GM23338 (cell line): ENCODE measurements at regions not wholly inside any gene's neighbourhood (a gene's known extent, or its start where the extent isn't known, plus 50 kb on each side); places are given as distances from the start of the nearest gene placed in this dataset.

Experiments
- ATAC-seq: fragments of 200-7000 bp; cut with Tn5 transposase; 3 replicates; pipeline ENCODE4 v1.9.1; 2020
- DNase-seq: peaks from one replicate; pipeline ENCODE4 v3.0.0-alpha.2; 2015; ENCODE audit warnings: low spot score
- H2AFZ ChIP-seq: fragments of 200-600 bp; sonication (generic); 2 replicates; pipeline ENCODE4 v1.8.0; 2016; ENCODE audit warnings: antibody characterized with exemption, mild to moderate bottlenecking, moderate library complexity
- H3F3A ChIP-seq: fragments of 200-600 bp; sonication (generic); replicated peaks from 2 replicates; pipeline ENCODE4 v1.8.0; 2017; ENCODE audit warnings: antibody characterized with exemption, mixed run types, low read depth
- H3K27ac ChIP-seq: fragments of 200-600 bp; sonication (generic); 2 replicates; pipeline ENCODE4 v1.6.1; 2016; ENCODE audit warnings: low read depth
- H3K27me3 ChIP-seq: fragments of 200-600 bp; sonication (generic); 2 replicates; pipeline ENCODE4 v1.8.0; 2016; ENCODE audit warnings: mild to moderate bottlenecking, mixed run types, moderate library complexity; ENCODE audit not compliant: insufficient read depth
- H3K36me3 ChIP-seq: fragments of 200-600 bp; sonication (generic); 2 replicates; pipeline ENCODE4 v1.8.0; 2016; ENCODE audit warnings: mild to moderate bottlenecking; ENCODE audit not compliant: insufficient read depth
- H3K4me1 ChIP-seq: fragments of 200-600 bp; sonication (generic); 2 replicates; pipeline ENCODE4 v1.8.0; 2016; ENCODE audit warnings: mild to moderate bottlenecking, moderate library complexity; ENCODE audit not compliant: insufficient read depth
- H3K4me2 ChIP-seq: fragments of 200-600 bp; sonication (generic); 2 replicates; pipeline ENCODE4 v1.7.1; 2017; ENCODE audit warnings: mixed run types
- H3K4me3 ChIP-seq: fragments of 200-600 bp; sonication (generic); 2 replicates; pipeline ENCODE4 v1.6.1; 2016; ENCODE audit warnings: mixed run types
- H3K79me2 ChIP-seq: fragments of 200-600 bp; sonication (generic); replicated peaks from 2 replicates; pipeline ENCODE4 v1.8.0; 2017; ENCODE audit warnings: mild to moderate bottlenecking; ENCODE audit not compliant: insufficient read depth
- H3K9me2 ChIP-seq: fragments of 200-600 bp; sonication (generic); 2 replicates; pipeline ENCODE4 v1.8.0; 2017; ENCODE audit not compliant: insufficient read depth
- H4K20me1 ChIP-seq: fragments of 200-600 bp; sonication (generic); replicated peaks from 2 replicates; pipeline ENCODE4 v1.8.0; 2017; ENCODE audit warnings: mild to moderate bottlenecking; ENCODE audit not compliant: insufficient read depth
- H3K27ac Mint-ChIP-seq: 2 replicates; pipeline ENCODE4 v1.8.0; 2020; ENCODE audit warnings: inconsistent platforms, mild to moderate bottlenecking, moderate library complexity, mixed read lengths
- H3K27me3 Mint-ChIP-seq: 3 replicates; pipeline ENCODE4 v1.8.0; 2022; ENCODE audit warnings: low read depth, mild to moderate bottlenecking, moderate library complexity, mixed read lengths, inconsistent platforms; ENCODE audit not compliant: insufficient read depth, poor library complexity
- H3K36me3 Mint-ChIP-seq: 3 replicates; pipeline ENCODE4 v1.8.0; 2021; ENCODE audit warnings: low read depth, mild to moderate bottlenecking, inconsistent platforms, moderate library complexity, mixed read lengths
- H3K4me1 Mint-ChIP-seq: 3 replicates; pipeline ENCODE4 v1.8.0; 2020; ENCODE audit warnings: mild to moderate bottlenecking, inconsistent platforms, mixed read lengths
- H3K4me3 Mint-ChIP-seq: 3 replicates; pipeline ENCODE4 v1.8.0; 2021; ENCODE audit warnings: moderate library complexity, mild to moderate bottlenecking, inconsistent platforms, mixed read lengths
- H3K9me3 Mint-ChIP-seq: 3 replicates; pipeline ENCODE4 v1.8.0; 2020; ENCODE audit warnings: moderate library complexity, mild to moderate bottlenecking, inconsistent platforms, mixed read lengths
- EZH2 ChIP-seq: fragments of 200-600 bp; sonication (generic); IDR thresholded peaks from one replicate; pipeline ENCODE4 v1.8.0; 2017; ENCODE audit warnings: antibody characterized with exemption, mild to moderate bottlenecking, low read depth; ENCODE audit not compliant: unreplicated experiment
- JUNB ChIP-seq: IDR thresholded peaks from one replicate; pipeline ENCODE4 v1.6.1; 2016; ENCODE audit warnings: antibody characterized with exemption; ENCODE audit not compliant: unreplicated experiment
- ZNF114 ChIP-seq: fragments of 250-450 bp; sonication (Bioruptor Pico); IDR thresholded peaks from 2 replicates; pipeline ENCODE4 v1.5.0; 2020; ENCODE audit warnings: mild to moderate bottlenecking, moderate library complexity
- TF ChIP-seq, protein P1 (sequence below): IDR thresholded peaks from one replicate; pipeline ENCODE4 v1.6.1; 2018; ENCODE audit warnings: antibody characterized with exemption; ENCODE audit not compliant: unreplicated experiment
- TF ChIP-seq, protein P2 (sequence below): fragments of 250-450 bp; sonication (Bioruptor Pico); IDR thresholded peaks from 2 replicates; pipeline ENCODE4 v1.5.0; 2020; ENCODE audit warnings: mild to moderate bottlenecking, moderate library complexity

DNA sequence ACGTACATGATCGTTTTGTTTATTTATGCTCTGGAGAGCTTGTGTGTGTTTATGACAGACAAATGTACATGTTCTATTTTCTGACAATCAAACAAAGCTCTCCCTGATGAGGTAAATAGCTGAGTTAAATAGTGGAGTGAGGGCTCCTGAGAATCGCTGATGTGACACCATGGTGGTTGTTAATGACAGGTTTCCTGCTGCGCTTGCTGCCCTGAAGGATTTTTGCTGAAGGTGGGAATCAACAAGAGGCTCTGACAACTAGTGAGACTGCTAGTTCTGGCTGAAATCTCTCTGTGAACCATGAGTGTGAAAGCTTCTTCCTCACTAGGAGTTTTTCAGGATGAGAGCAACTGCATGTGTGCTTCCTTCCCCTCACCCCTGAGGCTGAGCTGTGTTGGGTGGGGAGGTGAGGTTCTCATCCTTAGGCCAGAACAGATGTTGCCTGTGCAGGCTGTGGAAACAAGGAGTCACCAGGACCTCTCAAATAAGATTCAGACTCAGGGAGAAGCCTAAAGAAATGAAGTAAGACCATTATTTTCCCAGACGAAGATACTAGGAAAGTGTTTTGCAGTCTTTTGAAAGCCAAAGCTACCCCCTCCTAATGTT lies 173.4 kb upstream of the JADE1 start (continued):
- TF ChIP-seq, protein P1, sequence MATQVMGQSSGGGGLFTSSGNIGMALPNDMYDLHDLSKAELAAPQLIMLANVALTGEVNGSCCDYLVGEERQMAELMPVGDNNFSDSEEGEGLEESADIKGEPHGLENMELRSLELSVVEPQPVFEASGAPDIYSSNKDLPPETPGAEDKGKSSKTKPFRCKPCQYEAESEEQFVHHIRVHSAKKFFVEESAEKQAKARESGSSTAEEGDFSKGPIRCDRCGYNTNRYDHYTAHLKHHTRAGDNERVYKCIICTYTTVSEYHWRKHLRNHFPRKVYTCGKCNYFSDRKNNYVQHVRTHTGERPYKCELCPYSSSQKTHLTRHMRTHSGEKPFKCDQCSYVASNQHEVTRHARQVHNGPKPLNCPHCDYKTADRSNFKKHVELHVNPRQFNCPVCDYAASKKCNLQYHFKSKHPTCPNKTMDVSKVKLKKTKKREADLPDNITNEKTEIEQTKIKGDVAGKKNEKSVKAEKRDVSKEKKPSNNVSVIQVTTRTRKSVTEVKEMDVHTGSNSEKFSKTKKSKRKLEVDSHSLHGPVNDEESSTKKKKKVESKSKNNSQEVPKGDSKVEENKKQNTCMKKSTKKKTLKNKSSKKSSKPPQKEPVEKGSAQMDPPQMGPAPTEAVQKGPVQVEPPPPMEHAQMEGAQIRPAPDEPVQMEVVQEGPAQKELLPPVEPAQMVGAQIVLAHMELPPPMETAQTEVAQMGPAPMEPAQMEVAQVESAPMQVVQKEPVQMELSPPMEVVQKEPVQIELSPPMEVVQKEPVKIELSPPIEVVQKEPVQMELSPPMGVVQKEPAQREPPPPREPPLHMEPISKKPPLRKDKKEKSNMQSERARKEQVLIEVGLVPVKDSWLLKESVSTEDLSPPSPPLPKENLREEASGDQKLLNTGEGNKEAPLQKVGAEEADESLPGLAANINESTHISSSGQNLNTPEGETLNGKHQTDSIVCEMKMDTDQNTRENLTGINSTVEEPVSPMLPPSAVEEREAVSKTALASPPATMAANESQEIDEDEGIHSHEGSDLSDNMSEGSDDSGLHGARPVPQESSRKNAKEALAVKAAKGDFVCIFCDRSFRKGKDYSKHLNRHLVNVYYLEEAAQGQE: no peak
- no peak for TF ChIP-seq JUNB

DNA sequence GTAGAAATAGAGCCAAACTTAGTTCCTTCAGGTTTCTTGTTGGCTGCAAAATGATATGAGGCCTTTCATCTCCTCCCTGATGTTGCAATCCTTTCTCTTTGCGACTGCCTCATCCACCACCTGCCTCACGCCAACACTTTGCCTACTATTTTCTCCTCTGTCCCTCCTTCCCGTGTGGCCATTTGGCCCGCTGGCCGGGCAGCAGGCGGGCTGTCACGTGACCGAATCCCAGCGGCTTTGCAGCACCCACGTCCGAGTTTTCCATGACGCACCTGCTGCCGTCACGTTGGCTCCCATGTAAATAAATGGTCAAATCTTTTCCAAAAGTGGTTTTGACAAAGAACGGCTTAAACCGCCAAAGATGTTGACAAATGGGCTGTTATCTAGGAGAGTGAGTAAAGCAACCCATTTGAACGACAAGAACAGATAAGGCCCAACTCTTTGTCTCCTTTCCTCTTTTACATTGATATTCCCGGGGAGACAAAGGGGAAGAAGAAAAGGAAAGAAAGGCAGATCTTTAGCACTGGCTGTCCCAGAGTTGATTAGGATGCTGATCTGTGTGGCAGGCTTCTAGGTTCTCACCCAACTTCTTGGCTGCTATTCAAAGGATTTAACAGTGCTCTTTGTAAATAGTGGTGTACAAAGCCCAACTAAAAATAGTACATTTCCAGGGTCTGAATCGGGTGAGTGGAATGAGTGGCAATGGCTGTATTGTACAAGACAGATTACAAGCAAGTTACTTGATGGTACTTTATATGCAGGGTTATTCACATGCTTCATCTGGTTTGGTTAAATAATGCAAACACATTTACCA lies 174.2 kb upstream of the JADE1 start:
- Histone ChIP-seq H3K79me2 (no peaks in the 10 kb centered on the region), H3K27ac (peak overlapping the region; percentile 26; the same call in 1 of the 2 replicates), H4K20me1 (no peaks in the 10 kb centered on the region), H3K4me1 (peaks cover 47% of the 10 kb centered on the region), H3F3A (no peaks in the 10 kb centered on the region; the same call in 1 of the 2 replicates), H2AFZ (peak overlapping the region; percentile 70), H3K27me3 (no peaks in the 10 kb centered on the region), H3K9me2 (0 out of 2 replicates have a peak, but pooled peaks cover 5% of the 10 kb centered on the region), H3K36me3 (no peaks in the 10 kb centered on the region), H3K4me2 (peak overlapping the region; percentile 37; the same call in 1 of the 2 replicates), H3K4me3 (no peak overlapping the region)
- ATAC-seq (no peak; the same call in 2 of the 3 replicates), DNase-seq (no peak)
- Mint-ChIP-seq H3K4me1 (peaks cover 48% of the 10 kb centered on the region), H3K27me3 (peaks cover 2% of the 10 kb centered on the region), H3K9me3 (no peaks in the 10 kb centered on the region), H3K36me3 (no peaks in the 10 kb centered on the region), H3K27ac (no peak overlapping the region), H3K4me3 (no peak overlapping the region)
- TF ChIP-seq, protein P2, sequence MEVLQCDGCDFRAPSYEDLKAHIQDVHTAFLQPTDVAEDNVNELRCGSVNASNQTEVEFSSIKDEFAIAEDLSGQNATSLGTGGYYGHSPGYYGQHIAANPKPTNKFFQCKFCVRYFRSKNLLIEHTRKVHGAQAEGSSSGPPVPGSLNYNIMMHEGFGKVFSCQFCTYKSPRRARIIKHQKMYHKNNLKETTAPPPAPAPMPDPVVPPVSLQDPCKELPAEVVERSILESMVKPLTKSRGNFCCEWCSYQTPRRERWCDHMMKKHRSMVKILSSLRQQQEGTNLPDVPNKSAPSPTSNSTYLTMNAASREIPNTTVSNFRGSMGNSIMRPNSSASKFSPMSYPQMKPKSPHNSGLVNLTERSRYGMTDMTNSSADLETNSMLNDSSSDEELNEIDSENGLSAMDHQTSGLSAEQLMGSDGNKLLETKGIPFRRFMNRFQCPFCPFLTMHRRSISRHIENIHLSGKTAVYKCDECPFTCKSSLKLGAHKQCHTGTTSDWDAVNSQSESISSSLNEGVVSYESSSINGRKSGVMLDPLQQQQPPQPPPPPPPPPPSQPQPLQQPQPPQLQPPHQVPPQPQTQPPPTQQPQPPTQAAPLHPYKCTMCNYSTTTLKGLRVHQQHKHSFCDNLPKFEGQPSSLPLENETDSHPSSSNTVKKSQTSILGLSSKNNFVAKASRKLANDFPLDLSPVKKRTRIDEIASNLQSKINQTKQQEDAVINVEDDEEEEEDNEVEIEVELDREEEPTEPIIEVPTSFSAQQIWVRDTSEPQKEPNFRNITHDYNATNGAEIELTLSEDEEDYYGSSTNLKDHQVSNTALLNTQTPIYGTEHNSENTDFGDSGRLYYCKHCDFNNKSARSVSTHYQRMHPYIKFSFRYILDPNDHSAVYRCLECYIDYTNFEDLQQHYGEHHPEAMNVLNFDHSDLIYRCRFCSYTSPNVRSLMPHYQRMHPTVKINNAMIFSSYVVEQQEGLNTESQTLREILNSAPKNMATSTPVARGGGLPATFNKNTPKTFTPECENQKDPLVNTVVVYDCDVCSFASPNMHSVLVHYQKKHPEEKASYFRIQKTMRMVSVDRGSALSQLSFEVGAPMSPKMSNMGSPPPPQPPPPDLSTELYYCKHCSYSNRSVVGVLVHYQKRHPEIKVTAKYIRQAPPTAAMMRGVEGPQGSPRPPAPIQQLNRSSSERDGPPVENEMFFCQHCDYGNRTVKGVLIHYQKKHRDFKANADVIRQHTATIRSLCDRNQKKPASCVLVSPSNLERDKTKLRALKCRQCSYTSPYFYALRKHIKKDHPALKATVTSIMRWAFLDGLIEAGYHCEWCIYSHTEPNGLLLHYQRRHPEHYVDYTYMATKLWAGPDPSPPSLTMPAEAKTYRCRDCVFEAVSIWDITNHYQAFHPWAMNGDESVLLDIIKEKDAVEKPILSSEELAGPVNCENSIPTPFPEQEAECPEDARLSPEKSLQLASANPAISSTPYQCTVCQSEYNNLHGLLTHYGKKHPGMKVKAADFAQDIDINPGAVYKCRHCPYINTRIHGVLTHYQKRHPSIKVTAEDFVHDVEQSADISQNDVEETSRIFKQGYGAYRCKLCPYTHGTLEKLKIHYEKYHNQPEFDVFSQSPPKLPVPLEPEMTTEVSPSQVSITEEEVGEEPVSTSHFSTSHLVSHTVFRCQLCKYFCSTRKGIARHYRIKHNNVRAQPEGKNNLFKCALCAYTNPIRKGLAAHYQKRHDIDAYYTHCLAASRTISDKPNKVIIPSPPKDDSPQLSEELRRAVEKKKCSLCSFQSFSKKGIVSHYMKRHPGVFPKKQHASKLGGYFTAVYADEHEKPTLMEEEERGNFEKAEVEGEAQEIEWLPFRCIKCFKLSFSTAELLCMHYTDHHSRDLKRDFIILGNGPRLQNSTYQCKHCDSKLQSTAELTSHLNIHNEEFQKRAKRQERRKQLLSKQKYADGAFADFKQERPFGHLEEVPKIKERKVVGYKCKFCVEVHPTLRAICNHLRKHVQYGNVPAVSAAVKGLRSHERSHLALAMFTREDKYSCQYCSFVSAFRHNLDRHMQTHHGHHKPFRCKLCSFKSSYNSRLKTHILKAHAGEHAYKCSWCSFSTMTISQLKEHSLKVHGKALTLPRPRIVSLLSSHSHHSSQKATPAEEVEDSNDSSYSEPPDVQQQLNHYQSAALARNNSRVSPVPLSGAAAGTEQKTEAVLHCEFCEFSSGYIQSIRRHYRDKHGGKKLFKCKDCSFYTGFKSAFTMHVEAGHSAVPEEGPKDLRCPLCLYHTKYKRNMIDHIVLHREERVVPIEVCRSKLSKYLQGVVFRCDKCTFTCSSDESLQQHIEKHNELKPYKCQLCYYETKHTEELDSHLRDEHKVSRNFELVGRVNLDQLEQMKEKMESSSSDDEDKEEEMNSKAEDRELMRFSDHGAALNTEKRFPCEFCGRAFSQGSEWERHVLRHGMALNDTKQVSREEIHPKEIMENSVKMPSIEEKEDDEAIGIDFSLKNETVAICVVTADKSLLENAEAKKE (CRISPR knock-in tag): no peak
- TF ChIP-seq EZH2: no peak
- TF ChIP-seq ZNF114 (CRISPR knock-in tag): no peak
- no peak for TF ChIP-seq JUNB
